IMR-90 (cell line): ENCODE measurements at regions not wholly inside any gene's neighbourhood (a gene's known extent, or its start where the extent isn't known, plus 50 kb on each side); places are given as distances from the start of the nearest gene placed in this dataset.

Source experiments
- ATAC-seq: fragments of 200-7000 bp; cut with Tn5 transposase; 2 replicates; pipeline ENCODE4 v1.9.1; 2020; ENCODE audit warnings: low read depth, mild to moderate bottlenecking, moderate library complexity
- BruUV-seq: library from RNA; stranded (reverse); fragments of 400-500 nt; replicated peaks from 2 replicates; lab custom pipeline; 2021; lab: Mats Ljungman, UMichigan
- CTCF ChIA-PET: fragments of 300-600 bp; formaldehyde crosslinking; extraction: SDS; loops from one replicate; lab custom pipeline; 2021; ENCODE audit warnings: antibody characterized with exemption; lab: Yijun Ruan, JAX
- POLR2A ChIA-PET: fragments of 300-600 bp; sonication (Branson Sonifier 250); formaldehyde crosslinking; loops from one replicate; lab custom pipeline; 2022; ENCODE audit warnings: antibody characterized with exemption; ENCODE audit not compliant: unreplicated experiment; lab: Charles Lee
- DNase-seq: peaks from one replicate; pipeline ENCODE4 v3.0.0; 2013
- H2AFZ ChIP-seq: replicated peaks from 2 replicates; pipeline ENCODE3; 2013; ENCODE audit warnings: low read length, mild to moderate bottlenecking; ENCODE audit not compliant: poor library complexity
- H2AK5ac ChIP-seq: 2 replicates; pipeline ENCODE4 v1.6.1; 2013; ENCODE audit warnings: low read depth, low read length, inconsistent platforms
- H2AK9ac ChIP-seq: replicated peaks from 2 replicates; pipeline ENCODE3; 2013; ENCODE audit warnings: mild to moderate bottlenecking, low read depth, low read length, moderate library complexity; ENCODE audit not compliant: poor library complexity
- H2BK120ac ChIP-seq: 2 replicates; pipeline ENCODE4 v1.6.1; 2013; ENCODE audit warnings: low read depth, low read length, inconsistent platforms
- H2BK15ac ChIP-seq: 3 replicates; pipeline ENCODE4 v1.6.1; 2013; ENCODE audit warnings: low read depth, low read length, inconsistent platforms
- H2BK20ac ChIP-seq: 2 replicates; pipeline ENCODE4 v1.6.1; 2013; ENCODE audit warnings: low read depth, mild to moderate bottlenecking, inconsistent platforms, low read length, moderate library complexity
- H2BK5ac ChIP-seq: 2 replicates; pipeline ENCODE4 v1.6.1; 2013; ENCODE audit warnings: mild to moderate bottlenecking, low read depth, low read length, inconsistent platforms; ENCODE audit not compliant: poor library complexity, severe bottlenecking
- H3K14ac ChIP-seq: replicated peaks from 2 replicates; pipeline ENCODE4 v1.6.1; 2013; ENCODE audit warnings: low read depth, low read length, inconsistent platforms
- H3K18ac ChIP-seq: 2 replicates; pipeline ENCODE4 v1.6.1; 2013; ENCODE audit warnings: low read depth, low read length, control low read depth
- H3K23ac ChIP-seq: 2 replicates; pipeline ENCODE4 v1.6.1; 2013; ENCODE audit warnings: low read depth, low read length, inconsistent platforms
- H3K27ac ChIP-seq: 2 replicates; pipeline ENCODE4 v1.5.1; 2013; ENCODE audit warnings: mild to moderate bottlenecking, control low read depth, low read length; ENCODE audit not compliant: insufficient read depth
- H3K27me3 ChIP-seq: 2 replicates; pipeline ENCODE4 v1.6.1; 2013; ENCODE audit warnings: low read length; ENCODE audit not compliant: control insufficient read depth, insufficient read depth
- H3K36me3 ChIP-seq: 2 replicates; pipeline ENCODE4 v1.6.1; 2013; ENCODE audit warnings: low read length, mixed read lengths; ENCODE audit not compliant: control insufficient read depth, insufficient read depth
- H3K4ac ChIP-seq: 2 replicates; pipeline ENCODE4 v1.6.1; 2013; ENCODE audit warnings: low read depth, low read length, inconsistent platforms
- H3K4me1 ChIP-seq: 2 replicates; pipeline ENCODE4 v1.6.1; 2013; ENCODE audit warnings: low read length, mixed read lengths; ENCODE audit not compliant: control insufficient read depth, insufficient read depth
- H3K4me2 ChIP-seq: 2 replicates; pipeline ENCODE4 v1.6.1; 2013; ENCODE audit warnings: low read depth, mild to moderate bottlenecking, control low read depth, low read length, moderate library complexity
- H3K4me3 ChIP-seq: 2 replicates; pipeline ENCODE4 v1.5.1; 2013; ENCODE audit warnings: low read depth, mild to moderate bottlenecking, control low read depth, low read length, moderate library complexity; ENCODE audit not compliant: insufficient read depth
- H3K56ac ChIP-seq: 2 replicates; pipeline ENCODE4 v1.6.1; 2013; ENCODE audit warnings: low read length, inconsistent platforms; ENCODE audit not compliant: insufficient read depth; ENCODE audit errors: extremely low read depth
- H3K79me1 ChIP-seq, 2 experiments: 2 replicates each; pipeline ENCODE4 v1.6.1; 2013; ENCODE audit warnings: low read length in 2 of 2, inconsistent platforms in 1 of 2, low read depth in 1 of 2
- H3K9ac ChIP-seq: 2 replicates; pipeline ENCODE4 v1.6.1; 2013; ENCODE audit warnings: low read depth, low read length, control low read depth
- H3K9me1 ChIP-seq: 2 replicates; pipeline ENCODE4 v1.6.1; 2013; ENCODE audit warnings: low read length, inconsistent platforms; ENCODE audit not compliant: insufficient read depth
- H3K9me3 ChIP-seq: 2 replicates; pipeline ENCODE4 v1.6.1; 2013; ENCODE audit warnings: low read length; ENCODE audit not compliant: control insufficient read depth, insufficient read depth
- H4K20me1 ChIP-seq: 2 replicates; pipeline ENCODE4 v1.6.1; 2013; ENCODE audit warnings: low read length, inconsistent platforms; ENCODE audit not compliant: insufficient read depth
- H4K5ac ChIP-seq: 2 replicates; pipeline ENCODE4 v1.6.1; 2013; ENCODE audit warnings: mild to moderate bottlenecking, low read depth, low read length, control low read depth
- H4K8ac ChIP-seq, 2 experiments: 2 replicates each; pipeline ENCODE4 v1.6.1; 2013; ENCODE audit warnings: low read depth in 2 of 2, low read length in 2 of 2, control low read depth in 1 of 2, inconsistent platforms in 1 of 2
- H4K91ac ChIP-seq: 2 replicates; pipeline ENCODE4 v1.6.1; 2013; ENCODE audit warnings: low read depth, low read length, inconsistent platforms; ENCODE audit not compliant: insufficient read depth
- BHLHE40 ChIP-seq: fragments of 150-350 bp; IDR thresholded peaks from 2 replicates; pipeline ENCODE4 v1.6.1; 2016; ENCODE audit warnings: mild to moderate bottlenecking, low read depth, low read length
- CEBPB ChIP-seq: IDR thresholded peaks from 2 replicates; pipeline ENCODE4 v1.6.1; 2012; ENCODE audit warnings: low read depth, low read length, improper control_type of control experiment
- CHD1 ChIP-seq: IDR thresholded peaks from 2 replicates; pipeline ENCODE4 v1.6.1; 2012; ENCODE audit warnings: low read depth, low read length, improper control_type of control experiment
- FOS ChIP-seq: fragments of 150-350 bp; IDR thresholded peaks from 2 replicates; pipeline ENCODE4 v1.6.1; 2016; ENCODE audit warnings: low read depth, low read length
- MAFK ChIP-seq: IDR thresholded peaks from 2 replicates; pipeline ENCODE4 v1.6.1; 2012; ENCODE audit warnings: low read depth, low read length, improper control_type of control experiment
- MAZ ChIP-seq: IDR thresholded peaks from 2 replicates; pipeline ENCODE4 v1.6.1; 2012; ENCODE audit warnings: low read depth, mild to moderate bottlenecking, low read length, improper control_type of control experiment, moderate library complexity, borderline replicate concordance
- MXI1 ChIP-seq: IDR thresholded peaks from 2 replicates; pipeline ENCODE4 v1.6.1; 2012; ENCODE audit warnings: low read depth, mild to moderate bottlenecking, low read length, moderate library complexity, borderline replicate concordance
- NFE2L2 ChIP-seq: fragments of 150-350 bp; IDR thresholded peaks from 2 replicates; pipeline ENCODE4 v1.6.1; 2016; ENCODE audit warnings: low read depth, mild to moderate bottlenecking, low read length
- RAD21 ChIP-seq: IDR thresholded peaks from 2 replicates; pipeline ENCODE4 v1.6.1; 2012; ENCODE audit warnings: low read length, improper control_type of control experiment
- RCOR1 ChIP-seq: IDR thresholded peaks from 2 replicates; pipeline ENCODE4 v1.6.1; 2012; ENCODE audit warnings: mild to moderate bottlenecking, low read length, improper control_type of control experiment; ENCODE audit not compliant: insufficient replicate concordance
- RFX5 ChIP-seq: IDR thresholded peaks from 2 replicates; pipeline ENCODE4 v1.8.0; 2012; ENCODE audit warnings: low read depth, mild to moderate bottlenecking, low read length, moderate library complexity
- SMC3 ChIP-seq: fragments of 150-350 bp; IDR thresholded peaks from 2 replicates; pipeline ENCODE4 v1.6.1; 2016; ENCODE audit warnings: low read depth, mild to moderate bottlenecking, antibody characterized with exemption, low read length, moderate library complexity
- WGBS, 2 experiments: methylation state at CpG; one replicate each; pipeline versions ENCODE4 v1.1.5 to v1.1.7; 2013; ENCODE audit warnings: missing lambda C conversion rate in 2 of 2; ENCODE audit not compliant: insufficient read length in 1 of 2; ENCODE audit errors: extremely low coverage in 2 of 2; 5-methylcytosine and 5-hydroxymethylcytosine counted together
- dilution Hi-C: fragments of 300-500 bp; cut with HindIII; formaldehyde crosslinking; loops from one replicate; pipeline ENCODE4 v1.14.3; 2018; ENCODE audit warnings: low sequenced_read_pairs; ENCODE audit not compliant: unreplicated experiment
- in situ Hi-C: fragments of 300-500 bp; cut with MboI; formaldehyde crosslinking; loops from 3 replicates; pipeline ENCODE4 v1.14.3; 2019; ENCODE audit warnings: low sequenced_read_pairs, inconsistent platforms, mixed read lengths
- intact Hi-C: fragments of 100-400 bp; cut with micrococcal nuclease; formaldehyde crosslinking; loops from 2 replicates; pipeline ENCODE4 v1.10.0; 2022
- TF ChIP-seq, protein P1 (sequence below): conservative IDR thresholded peaks from 2 replicates; pipeline ENCODE4 v1.5.1; 2012; ENCODE audit warnings: mild to moderate bottlenecking, low read depth, low read length, improper control_type of control experiment
- TF ChIP-seq, protein P2 (sequence below): fragments of 150-350 bp; IDR thresholded peaks from 2 replicates; pipeline ENCODE4 v1.6.1; 2016; ENCODE audit warnings: low read depth, mild to moderate bottlenecking, low read length, moderate library complexity, borderline replicate concordance
- TF ChIP-seq, protein P3 (sequence below): fragments of 150-350 bp; IDR thresholded peaks from 2 replicates; pipeline ENCODE4 v1.6.1; 2017; ENCODE audit warnings: mild to moderate bottlenecking, antibody characterized with exemption, low read length, low read depth

DNA sequence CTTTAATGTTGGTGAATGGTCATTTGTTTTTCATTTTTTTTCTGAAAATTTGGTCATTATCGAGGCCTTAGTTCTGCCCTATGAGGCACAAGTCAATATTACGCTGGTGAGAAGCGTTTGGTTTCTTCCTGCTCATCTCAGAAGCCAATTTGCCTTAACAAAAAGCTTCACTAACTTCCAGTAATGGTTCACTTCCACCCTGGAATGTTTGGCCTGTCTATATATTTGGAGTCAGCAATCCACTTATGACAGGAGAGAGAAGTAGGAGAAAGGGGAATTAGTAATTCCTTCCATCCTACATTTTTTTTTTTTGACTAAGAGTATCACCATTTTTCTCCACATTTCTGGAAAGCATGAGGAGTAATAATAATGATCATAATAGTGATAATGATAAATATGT lies 124.4 kb downstream of the DIPK2A start:
- Histone ChIP-seq H2AK5ac (no peak overlapping the region), H2BK5ac (no peak overlapping the region), H3K4me3 (no peak overlapping the region), H4K91ac (no peak overlapping the region), H3K9ac (no peak overlapping the region), H3K4ac (no peak overlapping the region), H3K27me3 (no peaks in the 10 kb centered on the region), H3K18ac (no peak overlapping the region), H3K9me1 (no peaks in the 10 kb centered on the region), H2AFZ (no peak overlapping the region), H4K20me1 (no peaks in the 10 kb centered on the region), H2AK9ac (no peak overlapping the region), H3K4me2 (no peak overlapping the region), H2BK120ac (no peak overlapping the region), H4K8ac (no peak overlapping the region), H3K27ac (no peak overlapping the region), H3K4me1 (no peaks in the 10 kb centered on the region), H3K36me3 (no peaks in the 10 kb centered on the region), H2BK15ac (no peak overlapping the region), H2BK20ac (no peak overlapping the region), H3K79me1 (no peaks in the 10 kb centered on the region), H4K5ac (no peak overlapping the region), H3K56ac (no peak overlapping the region), H3K14ac (no peak overlapping the region), H3K23ac (no peak overlapping the region), H3K9me3 (no peaks in the 10 kb centered on the region)
- in situ Hi-C loops (no loop called here), dilution Hi-C loops (no loop called here), intact Hi-C loops (loop anchor here (10.0 kb wide), 1 partner anchor 71 kb away; no protein-coding TSS in a partner anchor)
- ATAC-seq (no peak), DNase-seq (no peak)
- no CpG with 5 or more reads among the region's 3 CpGs for WGBS, 2 experiments
- no TSS peak for BruUV-seq
- POLR2A ChIA-PET: no interaction called here
- TF ChIP-seq BHLHE40 (no peak), NFE2L2 (no peak), MXI1 (no peak), RAD21 (no peak), CHD1 (no peak), FOS (no peak), CEBPB (no peak), RCOR1 (no peak), MAZ (no peak), MAFK (no peak), RFX5 (no peak), SMC3 (no peak)
- TF ChIP-seq, protein P1, sequence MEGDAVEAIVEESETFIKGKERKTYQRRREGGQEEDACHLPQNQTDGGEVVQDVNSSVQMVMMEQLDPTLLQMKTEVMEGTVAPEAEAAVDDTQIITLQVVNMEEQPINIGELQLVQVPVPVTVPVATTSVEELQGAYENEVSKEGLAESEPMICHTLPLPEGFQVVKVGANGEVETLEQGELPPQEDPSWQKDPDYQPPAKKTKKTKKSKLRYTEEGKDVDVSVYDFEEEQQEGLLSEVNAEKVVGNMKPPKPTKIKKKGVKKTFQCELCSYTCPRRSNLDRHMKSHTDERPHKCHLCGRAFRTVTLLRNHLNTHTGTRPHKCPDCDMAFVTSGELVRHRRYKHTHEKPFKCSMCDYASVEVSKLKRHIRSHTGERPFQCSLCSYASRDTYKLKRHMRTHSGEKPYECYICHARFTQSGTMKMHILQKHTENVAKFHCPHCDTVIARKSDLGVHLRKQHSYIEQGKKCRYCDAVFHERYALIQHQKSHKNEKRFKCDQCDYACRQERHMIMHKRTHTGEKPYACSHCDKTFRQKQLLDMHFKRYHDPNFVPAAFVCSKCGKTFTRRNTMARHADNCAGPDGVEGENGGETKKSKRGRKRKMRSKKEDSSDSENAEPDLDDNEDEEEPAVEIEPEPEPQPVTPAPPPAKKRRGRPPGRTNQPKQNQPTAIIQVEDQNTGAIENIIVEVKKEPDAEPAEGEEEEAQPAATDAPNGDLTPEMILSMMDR: no peak
- TF ChIP-seq, protein P2, sequence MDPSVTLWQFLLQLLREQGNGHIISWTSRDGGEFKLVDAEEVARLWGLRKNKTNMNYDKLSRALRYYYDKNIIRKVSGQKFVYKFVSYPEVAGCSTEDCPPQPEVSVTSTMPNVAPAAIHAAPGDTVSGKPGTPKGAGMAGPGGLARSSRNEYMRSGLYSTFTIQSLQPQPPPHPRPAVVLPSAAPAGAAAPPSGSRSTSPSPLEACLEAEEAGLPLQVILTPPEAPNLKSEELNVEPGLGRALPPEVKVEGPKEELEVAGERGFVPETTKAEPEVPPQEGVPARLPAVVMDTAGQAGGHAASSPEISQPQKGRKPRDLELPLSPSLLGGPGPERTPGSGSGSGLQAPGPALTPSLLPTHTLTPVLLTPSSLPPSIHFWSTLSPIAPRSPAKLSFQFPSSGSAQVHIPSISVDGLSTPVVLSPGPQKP: no peak
- TF ChIP-seq, protein P3, sequence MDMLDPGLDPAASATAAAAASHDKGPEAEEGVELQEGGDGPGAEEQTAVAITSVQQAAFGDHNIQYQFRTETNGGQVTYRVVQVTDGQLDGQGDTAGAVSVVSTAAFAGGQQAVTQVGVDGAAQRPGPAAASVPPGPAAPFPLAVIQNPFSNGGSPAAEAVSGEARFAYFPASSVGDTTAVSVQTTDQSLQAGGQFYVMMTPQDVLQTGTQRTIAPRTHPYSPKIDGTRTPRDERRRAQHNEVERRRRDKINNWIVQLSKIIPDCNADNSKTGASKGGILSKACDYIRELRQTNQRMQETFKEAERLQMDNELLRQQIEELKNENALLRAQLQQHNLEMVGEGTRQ: no peak
- CTCF ChIA-PET: no interaction called here
